ENCODE measurements at regions not wholly inside any gene's neighbourhood (a gene's known extent, or its start where the extent isn't known, plus 50 kb on each side); places are given as distances from the start of the nearest gene placed in this dataset.
"Not testable (repeated sequence)": the region's sequence is repeated elsewhere in the genome, so short reads cannot be mapped to it uniquely, and the experiment has no call there.

DNA sequence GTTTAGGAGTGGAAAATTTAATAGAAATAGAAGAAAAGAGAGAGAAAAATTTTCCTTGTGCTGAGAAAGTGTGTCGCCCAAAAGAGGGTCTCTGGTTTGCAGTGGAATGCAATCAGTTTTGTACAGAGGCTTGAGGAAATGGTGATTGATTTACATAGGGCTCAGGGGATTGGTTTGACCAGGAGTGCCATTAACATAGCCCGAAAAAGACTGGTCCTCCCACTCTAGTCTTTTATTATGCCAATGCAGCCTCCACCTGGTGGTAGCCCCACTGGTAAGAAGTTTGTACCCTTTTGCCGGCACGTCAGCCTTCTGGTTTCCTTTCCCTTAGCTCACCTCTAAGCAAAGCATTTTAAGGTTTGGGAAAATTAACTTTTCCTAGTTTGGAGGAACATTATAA is 885.3 kb downstream of the XPNPEP1 start:
- DNase-seq: no peak

DNA sequence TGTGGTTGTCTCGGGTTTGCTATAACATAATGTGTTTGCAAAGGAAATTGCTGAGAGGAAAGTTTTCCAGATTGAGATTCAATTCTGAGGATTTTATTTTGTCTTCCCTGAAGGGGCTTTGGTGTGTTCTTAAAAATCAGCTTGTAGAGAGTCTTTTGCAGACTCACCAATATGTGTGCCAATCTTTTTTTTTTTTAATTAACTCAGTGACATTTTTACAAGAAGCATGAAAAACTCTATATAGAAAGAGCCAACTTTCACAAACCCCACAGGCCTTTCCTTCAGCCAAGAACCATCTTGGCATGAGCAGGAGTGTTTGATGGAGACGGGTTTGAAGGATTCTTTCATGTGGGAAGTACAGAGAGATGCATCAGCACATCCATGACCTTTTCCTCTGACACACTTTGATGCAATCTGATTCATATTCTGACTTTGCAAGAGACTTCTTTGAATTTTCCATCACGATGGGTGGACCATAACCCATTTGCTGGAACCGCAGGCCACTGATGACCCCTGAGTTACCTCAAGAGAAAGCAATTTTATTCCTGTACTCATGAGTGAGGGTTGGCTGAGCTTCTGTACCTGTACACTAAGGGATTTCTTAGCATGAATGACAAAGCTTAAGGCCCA is 892.6 kb downstream of the XPNPEP1 start:
- DNase-seq: no peak

DNA sequence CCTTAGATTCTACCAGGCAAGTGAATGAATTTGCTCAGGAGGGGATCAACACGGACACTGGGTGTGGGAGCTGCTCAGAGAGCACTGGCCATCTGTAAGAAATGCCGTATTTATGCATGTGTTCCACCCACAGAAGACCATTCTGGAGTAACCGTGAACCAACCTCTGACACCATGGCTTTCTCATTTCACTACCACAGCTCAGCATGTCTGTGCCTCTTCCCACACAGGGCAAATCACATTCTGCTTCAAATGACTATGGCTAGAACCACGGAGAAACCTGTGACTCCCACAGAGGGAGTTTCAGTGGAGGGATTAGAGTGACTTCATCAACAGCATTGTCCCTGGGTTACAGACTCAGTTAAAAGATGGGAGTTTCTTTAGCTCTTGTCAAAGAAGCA is 893.4 kb downstream of the XPNPEP1 start:
- DNase-seq: no peak

GRCh38 chr10:109027534-109028185 is 895.7 kb downstream of the XPNPEP1 start:
- no peak for DNase-seq

- DNase-seq: no peak
These were observed 898.1 kb downstream of the XPNPEP1 start for GRCh38 chr10:109025172-109025571.

DNA sequence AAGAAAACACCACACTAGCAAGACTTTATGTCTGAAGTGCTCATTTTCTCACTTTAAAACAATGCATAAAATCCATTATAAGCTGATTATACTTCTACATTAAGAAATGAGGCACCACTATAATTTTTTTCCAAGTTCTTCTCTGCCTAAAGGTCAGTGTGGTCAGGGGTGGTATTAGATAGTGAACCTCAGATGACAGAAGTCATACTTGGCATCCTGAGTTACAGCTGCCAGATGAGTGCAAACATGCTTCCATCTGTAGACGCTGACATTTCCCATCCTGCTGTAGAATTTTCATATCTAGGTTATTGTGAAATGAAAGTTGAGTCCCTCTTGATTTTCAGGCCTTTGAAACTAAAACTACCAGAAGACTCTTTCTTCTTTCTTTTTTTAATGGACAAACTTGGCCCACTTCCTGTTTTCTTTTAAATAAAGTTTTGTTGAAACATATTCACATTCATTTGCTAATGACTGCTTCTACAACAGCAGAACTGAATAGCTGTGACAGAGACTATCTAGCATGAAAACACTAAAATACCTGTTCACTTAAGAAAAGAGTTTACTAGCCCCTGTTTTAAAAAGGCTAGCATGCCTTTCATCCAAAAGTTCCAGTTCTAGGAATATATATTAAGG is 900.8 kb downstream of the XPNPEP1 start:
- no peak for DNase-seq

- DNase-seq: no peak
These were observed 904.3 kb downstream of the XPNPEP1 start for GRCh38 chr10:109019001-109019424.

- no peak for DNase-seq
These were observed 915.8 kb downstream of the XPNPEP1 start for GRCh38 chr10:109007514-109007913.

GRCh38 chr10:108990441-108990840 is 932.9 kb downstream of the XPNPEP1 start:
- DNase-seq: no peak

- no peak for DNase-seq
These were observed 933.3 kb downstream of the XPNPEP1 start for GRCh38 chr10:108989976-108990375.

DNA sequence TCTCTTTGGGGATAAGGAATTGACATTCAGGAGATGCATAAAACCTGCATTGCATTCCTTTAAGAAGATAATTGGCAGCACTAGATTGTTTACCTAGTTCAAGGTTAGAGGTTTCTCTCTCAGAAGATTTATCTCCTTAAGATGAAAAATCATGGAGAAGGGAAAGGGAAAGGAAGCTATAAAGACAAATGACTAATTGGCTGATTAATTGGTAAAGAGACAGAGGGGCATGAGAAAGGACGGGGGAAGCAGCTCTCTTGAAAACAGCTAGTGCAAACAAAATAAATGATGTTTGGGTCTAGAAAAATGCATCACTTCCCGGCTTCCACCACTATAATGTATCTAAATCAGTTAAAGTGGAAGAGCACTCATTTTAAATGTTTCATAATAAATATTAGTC is 941.2 kb downstream of the XPNPEP1 start:
- DNase-seq: no peak

GRCh38 chr10:108980869-108981268 is 942.4 kb downstream of the XPNPEP1 start:
- no peak for DNase-seq

DNA sequence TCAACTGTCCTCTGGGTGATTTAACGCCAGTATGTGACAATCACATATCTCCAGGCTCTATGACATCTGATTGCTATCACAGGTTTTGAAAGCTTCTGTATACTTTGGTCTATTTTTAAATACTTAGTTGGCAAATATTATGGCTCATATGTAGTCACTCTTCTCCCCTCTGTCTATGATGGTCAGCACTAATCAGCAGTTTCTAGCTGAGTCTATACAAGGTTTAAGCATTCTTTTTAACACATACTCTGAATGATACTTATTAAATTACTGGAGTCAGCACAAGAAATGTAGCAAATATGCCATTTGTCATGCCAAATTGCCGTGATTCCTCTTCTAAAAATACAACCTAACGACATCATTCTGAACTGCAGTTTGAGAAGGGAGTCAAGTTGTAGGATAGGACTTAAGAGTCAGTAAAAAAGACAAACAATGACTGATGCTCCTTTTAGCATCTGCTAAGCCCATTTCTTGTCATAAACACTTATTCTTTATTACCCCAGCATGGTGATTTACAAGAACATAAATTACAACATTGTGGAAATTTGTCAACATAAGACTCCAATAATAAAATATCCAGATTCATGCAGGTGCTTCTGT is 947.8 kb downstream of the XPNPEP1 start:
- no peak for DNase-seq

GRCh38 chr10:108970016-108970415 is 953.3 kb downstream of the XPNPEP1 start:
- no peak for DNase-seq

DNA sequence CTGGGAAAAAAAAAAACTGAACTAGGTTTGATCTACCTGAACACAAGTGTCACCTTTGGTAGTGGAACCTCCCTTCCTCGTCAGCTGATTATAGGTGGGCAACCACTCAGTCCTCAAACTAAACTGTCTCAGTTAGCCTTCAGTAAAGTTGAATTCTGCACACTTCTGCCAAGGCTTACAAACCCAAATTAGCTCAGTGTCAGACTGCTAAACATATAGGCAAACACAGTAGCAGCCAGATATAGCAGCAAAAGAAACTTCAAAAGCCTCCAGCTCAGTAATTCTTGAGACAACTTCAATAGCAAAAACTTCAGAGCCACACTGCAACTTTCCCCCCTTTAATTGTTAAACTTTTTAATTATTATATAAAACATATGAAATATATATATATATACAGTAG is 956.9 kb downstream of the XPNPEP1 start:
- DNase-seq: no peak

GRCh38 chr10:108966005-108966404 is 957.3 kb downstream of the XPNPEP1 start:
- DNase-seq: no peak

GRCh38 chr10:108962172-108962571 is 961.1 kb downstream of the XPNPEP1 start:
- DNase-seq: no peak

GRCh38 chr10:108957681-108958080 is 965.6 kb downstream of the XPNPEP1 start:
- no peak for DNase-seq

DNA sequence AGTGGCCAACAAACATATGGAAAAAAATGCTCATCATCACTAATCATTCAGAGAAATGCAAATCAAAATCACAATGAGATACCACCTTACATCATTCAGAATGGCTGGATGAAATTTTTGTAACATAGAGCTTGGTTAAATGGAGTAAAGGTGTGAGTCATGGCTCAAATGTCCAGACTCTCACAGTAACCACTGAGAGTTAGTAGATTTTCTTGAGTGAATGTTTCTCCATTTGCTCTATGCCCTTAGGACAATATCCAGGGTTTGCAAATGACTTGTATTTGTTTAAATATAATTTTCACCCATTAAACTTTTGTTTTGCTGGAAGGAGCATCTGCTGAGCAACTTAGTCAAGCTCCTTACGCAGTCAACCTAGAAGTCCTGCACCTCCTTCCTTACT is 967.2 kb downstream of the XPNPEP1 start:
- no peak for DNase-seq

- not testable (repeated sequence) for DNase-seq
These were observed 1003.3 kb downstream of the XPNPEP1 start for GRCh38 chr10:108920029-108920428.

GRCh38 chr10:108913300-108913699 is 1010.0 kb downstream of the XPNPEP1 start:
- no peak for DNase-seq

GRCh38 chr10:108911814-108912541 is 1011.3 kb downstream of the XPNPEP1 start:
- peak; percentile 17 for DNase-seq

GRCh38 chr10:108908096-108908495 is 1015.2 kb downstream of the XPNPEP1 start:
- no peak for DNase-seq
